ENCODE measurements at regions not wholly inside any gene's neighbourhood (a gene's known extent, or its start where the extent isn't known, plus 50 kb on each side); places are given as distances from the start of the nearest gene placed in this dataset.

- TF ChIP-seq NFYB (CRISPR knock-in tag; conservative IDR thresholded peaks at IDR 0.05; ENCODE audit: low read depth), result no peak
- no peak for TF ChIP-seq JAZF1 (CRISPR knock-in tag; IDR thresholded peaks at IDR 0.05)
- no peak for TF ChIP-seq JUN (CRISPR knock-in tag; IDR thresholded peaks at IDR 0.05)
- TF ChIP-seq ERG (CRISPR knock-in tag; IDR thresholded peaks at IDR 0.05), result no peak
- no peak for TF ChIP-seq CTCF (IDR thresholded peaks at IDR 0.05)
- TF ChIP-seq CBFB (CRISPR knock-in tag; IDR thresholded peaks at IDR 0.05; ENCODE audit: low read depth), result no peak
These were observed 72.6 kb upstream of the TRABD2B start for GRCh38 chr1:48069662-48070395.
